Heart right ventricle (tissue), 16 donors: ENCODE measurements at regions not wholly inside any gene's neighbourhood (a gene's known extent, or its start where the extent isn't known, plus 50 kb on each side); places are given as distances from the start of the nearest gene placed in this dataset.
A peak's percentile ranks its signal among the peaks of the same experiment; 100 is the strongest.

Experiments used
- ATAC-seq, 8 donors: fragments of 200-7000 bp; cut with Tn5 transposase; one replicate each; pipeline ENCODE4 v1.9.1; 2020; ENCODE audit warnings: mild to moderate bottlenecking in 8 of 8, moderate library complexity in 8 of 8, moderate number of reproducible peaks in 1 of 8
- DNase-seq, 2 donors: peaks; one replicate each; pipeline ENCODE4 v3.0.0-alpha.2; 2020
- H3K27ac ChIP-seq, 10 donors: fragments of 200-600 bp; sonication (generic) in 2 of 10; one replicate each; pipeline versions ENCODE4 v1.5.0 to v1.8.0; 2020 to 2022; ENCODE audit warnings: mild to moderate bottlenecking in 3 of 10
- H3K27me3 ChIP-seq, 7 donors: fragments of 200-600 bp; one replicate each; pipeline ENCODE4 v1.8.0; 2021 to 2022; ENCODE audit warnings: mild to moderate bottlenecking in 2 of 7
- H3K36me3 ChIP-seq, 9 donors: fragments of 200-600 bp; sonication (generic) in 1 of 9; one replicate each; pipeline versions ENCODE4 v1.5.0 to v1.8.0; 2020 to 2022; ENCODE audit warnings: mild to moderate bottlenecking in 2 of 9
- H3K4me1 ChIP-seq, 9 donors: fragments of 200-600 bp; sonication (generic) in 1 of 9; one replicate each; pipeline versions ENCODE4 v1.5.0 to v1.8.0; 2020 to 2022; ENCODE audit warnings: mild to moderate bottlenecking in 4 of 9
- H3K4me3 ChIP-seq, 10 donors: fragments of 200-600 bp; sonication (generic) in 2 of 10; one replicate each; pipeline versions ENCODE4 v1.5.0 to v1.8.0; 2020 to 2022; ENCODE audit warnings: mild to moderate bottlenecking in 7 of 10, moderate library complexity in 2 of 10
- H3K9me3 ChIP-seq, 11 donors: fragments of 200-600 bp in 10 of 11; sonication (generic) in 2 of 11; one replicate each; pipeline versions ENCODE4 v1.5.0 to v1.8.0; 2013 to 2022; ENCODE audit warnings: mild to moderate bottlenecking in 2 of 11, control low read depth in 1 of 11, moderate library complexity in 1 of 11
- CTCF ChIP-seq, 9 donors: fragments of 200-600 bp; sonication (generic) in 2 of 9; IDR thresholded peaks; one replicate each; pipeline versions ENCODE4 v1.5.0 to v1.8.0; 2021 to 2022; ENCODE audit warnings: antibody characterized with exemption in 9 of 9, mild to moderate bottlenecking in 5 of 9, moderate library complexity in 1 of 9
- WGBS, 2 donors: extraction: QIAGEN DNeasy Blood & Tissue Kit; methylation state at CpG; one replicate each; pipeline ENCODE4 v1.1.7; 2013; ENCODE audit warnings: inconsistent platforms in 1 of 2; 5-methylcytosine and 5-hydroxymethylcytosine counted together
- intact Hi-C, 10 donors: fragments of 100-400 bp; cut with DNase I; formaldehyde crosslinking; loops; one replicate each; pipeline versions ENCODE4 v1.11.1 to v1.14.2; 2022
- donor health status: Arrhythmogenic right ventricular cardiomyopathy.
- donor health status: ischemic (EF 13 %, LVEDD 7.1; RV severe dilation, severe dysfunction).
- donor health status: healthy with polysubstance abuse.
- donor health status: DM: no; HTN: yes; CAD: no.
- donor health status: DM: no; HTN: no; CAD: no.
- donor health status: ischemic (EF 25% LVEDD 6.9; RV normal size, moderate dysfunction).
- donor health status: ischemic (EF 25% LVEDD 5.7; RV mildly dilated, moderate dysfunction).
- donor health status: healthy.
- donor health status: DM: yes; HTN: yes; CAD: no.
- donor health status: Ischemic cardiomyopathy.
- donor health status: ischemic (EF 35%, LVEDD 5.7; RV mildly dilated, moderate dysfunction).
- donor health status: nonischemic (EF 11% LVEDD 7.7; RV severe dilation, severe dysfunction).
- donor health status: DM: yes; HTN: yes; CAD: no.
- donor health status: PGD.
- donor health status: ischemic (EF 29% LVEDD 5.4; RV normal size, mild dysfunction).
- donor health status: nonischemic (EF 23%, LVEDD 6.1; RV moderate dilation, normal function).

- TF ChIP-seq CTCF (IDR thresholded peaks at IDR 0.05) = no peak
- H3K27ac ChIP-seq = no peak overlapping the region
- 86 to 88% methylated on average over 11 of the region's 11 CpGs for whole genome bisulfite sequencing, 2 donors
- no peaks in the 10 kb centered on the region for H3K27me3 ChIP-seq
- H3K4me1 ChIP-seq = peaks cover 0 to 23% (median 16%) of the 10 kb centered on the region in 9 donors
- H3K9me3 ChIP-seq = peaks cover 0 to 8% (median 0%) of the 10 kb centered on the region in 11 donors
- H3K36me3 ChIP-seq = no peaks in the 10 kb centered on the region
- peak in 3 of 8 donors; percentile 33 to 34 (median 34) for ATAC-seq
- intact Hi-C loops = loop anchor here in 1 of 10 donors (5.0 kb wide), 1 partner anchor 38 kb away; no protein-coding TSS in a partner anchor
- DNase-seq = no peak
- no peak overlapping the region for H3K4me3 ChIP-seq
These were observed 51.0 kb downstream of the FAT4 start for GRCh38 chr4:125365731-125366130.

DNA sequence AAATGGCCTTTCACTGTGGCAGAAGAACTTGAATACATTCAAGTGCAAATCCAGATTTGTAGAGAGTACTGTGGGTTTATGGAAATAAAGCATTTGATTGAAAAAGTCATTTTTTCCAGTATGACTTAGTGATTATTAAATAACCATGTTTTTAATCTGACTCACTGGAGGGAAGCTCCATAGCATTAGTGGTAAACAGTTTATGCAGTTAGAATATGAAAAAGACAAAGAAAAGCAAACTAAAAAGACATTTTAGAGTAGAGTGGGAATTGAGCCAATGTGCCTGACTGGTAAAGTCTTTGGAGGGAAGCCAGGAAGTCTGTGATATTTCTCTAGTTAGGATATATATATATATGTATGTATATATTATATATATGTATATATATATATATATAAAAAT lies 53.4 kb downstream of the FAT4 start:
- no peak for TF ChIP-seq CTCF (IDR thresholded peaks at IDR 0.05)
- Histone ChIP-seq H3K27ac (peak overlapping the region in 5 of 10 donors; percentile 6 to 62 (median 45)), H3K4me3 (peak overlapping the region in 7 of 10 donors; percentile 21 to 49 (median 43))

GRCh38 chr4:125368671-125369081 lies 53.9 kb downstream of the FAT4 start:
- intact Hi-C loops = loop anchor here in 1 of 10 donors (5.0 kb wide), 1 partner anchor 41 kb away; no protein-coding TSS in a partner anchor
- 21 to 24% methylated on average over 3 of the region's 3 CpGs for WGBS, 2 donors
- DNase-seq (no peak), ATAC-seq (peak in 2 of 8 donors; percentile 25 to 45)
- no peak for TF ChIP-seq CTCF (IDR thresholded peaks at IDR 0.05)
- Histone ChIP-seq H3K4me1 (peaks cover 0 to 23% (median 16%) of the 10 kb centered on the region in 9 donors), H3K36me3 (no peaks in the 10 kb centered on the region), H3K27ac (peak overlapping the region in 7 of 10 donors; percentile 6 to 62 (median 45)), H3K27me3 (no peaks in the 10 kb centered on the region), H3K4me3 (peak overlapping the region in 8 of 10 donors; percentile 13 to 49 (median 42)), H3K9me3 (peaks cover 0 to 8% (median 0%) of the 10 kb centered on the region in 11 donors)

More for the DNA sequence above, 53.4 kb downstream of the FAT4 start:
- Histone ChIP-seq H3K4me1 (peaks cover 0 to 23% (median 16%) of the 10 kb centered on the region in 9 donors), H3K27me3 (no peaks in the 10 kb centered on the region), H3K9me3 (peaks cover 0 to 8% (median 0%) of the 10 kb centered on the region in 11 donors), H3K36me3 (no peaks in the 10 kb centered on the region)
- intact Hi-C loops = loop anchor here in 1 of 10 donors (5.0 kb wide), 1 partner anchor 41 kb away; no protein-coding TSS in a partner anchor
- DNase-seq = no peak
- no peak for ATAC-seq

GRCh38 chr4:125369098-125369497 lies 54.3 kb downstream of the FAT4 start:
- Histone ChIP-seq H3K36me3 (no peaks in the 10 kb centered on the region), H3K4me3 (peak overlapping the region in 8 of 10 donors; percentile 13 to 49 (median 42)), H3K9me3 (peaks cover 0 to 8% (median 0%) of the 10 kb centered on the region in 11 donors), H3K27ac (peak overlapping the region in 5 of 10 donors; percentile 6 to 62 (median 52)), H3K4me1 (peaks cover 0 to 23% (median 16%) of the 10 kb centered on the region in 9 donors), H3K27me3 (no peaks in the 10 kb centered on the region)
- 81 to 92% methylated on average over 2 of the region's 2 CpGs for WGBS, 2 donors
- TF ChIP-seq CTCF (IDR thresholded peaks at IDR 0.05) = no peak
- DNase-seq (no peak), ATAC-seq (no peak)
- intact Hi-C loops = loop anchor here in 1 of 10 donors (5.0 kb wide), 1 partner anchor 42 kb away; no protein-coding TSS in a partner anchor
